ENCODE measurements at regions not wholly inside any gene's neighbourhood (a gene's known extent, or its start where the extent isn't known, plus 50 kb on each side); places are given as distances from the start of the nearest gene placed in this dataset.

GRCh38 chr13:50726164-50726563, 117.3 kb downstream of the DLEU7 start:
- no peak for DNase-seq (ENCODE audit: extremely low spot score)
- ChIA-PET POLR2A (no interaction called here), CTCF (interaction anchor here (1.3 kb wide), 1 partner anchor 11 kb away, joined by 7 read pairs; no protein-coding TSS in a partner anchor)
- TF ChIP-seq, protein P1, sequence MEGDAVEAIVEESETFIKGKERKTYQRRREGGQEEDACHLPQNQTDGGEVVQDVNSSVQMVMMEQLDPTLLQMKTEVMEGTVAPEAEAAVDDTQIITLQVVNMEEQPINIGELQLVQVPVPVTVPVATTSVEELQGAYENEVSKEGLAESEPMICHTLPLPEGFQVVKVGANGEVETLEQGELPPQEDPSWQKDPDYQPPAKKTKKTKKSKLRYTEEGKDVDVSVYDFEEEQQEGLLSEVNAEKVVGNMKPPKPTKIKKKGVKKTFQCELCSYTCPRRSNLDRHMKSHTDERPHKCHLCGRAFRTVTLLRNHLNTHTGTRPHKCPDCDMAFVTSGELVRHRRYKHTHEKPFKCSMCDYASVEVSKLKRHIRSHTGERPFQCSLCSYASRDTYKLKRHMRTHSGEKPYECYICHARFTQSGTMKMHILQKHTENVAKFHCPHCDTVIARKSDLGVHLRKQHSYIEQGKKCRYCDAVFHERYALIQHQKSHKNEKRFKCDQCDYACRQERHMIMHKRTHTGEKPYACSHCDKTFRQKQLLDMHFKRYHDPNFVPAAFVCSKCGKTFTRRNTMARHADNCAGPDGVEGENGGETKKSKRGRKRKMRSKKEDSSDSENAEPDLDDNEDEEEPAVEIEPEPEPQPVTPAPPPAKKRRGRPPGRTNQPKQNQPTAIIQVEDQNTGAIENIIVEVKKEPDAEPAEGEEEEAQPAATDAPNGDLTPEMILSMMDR (IDR thresholded peaks at IDR 0.05; ENCODE audit: control extremely low read depth, extremely low read depth, low read depth, missing control alignments), result no peak

- CTCF ChIA-PET, result interaction anchor here (2.5 kb wide), 1 partner anchor 72 kb away, joined by 6 read pairs; no protein-coding TSS in a partner anchor
- POLR2A ChIA-PET, result no interaction called here
- TF ChIP-seq, protein P1 (IDR thresholded peaks at IDR 0.05; ENCODE audit: control extremely low read depth, extremely low read depth, low read depth, missing control alignments), result no peak
- no peak for DNase-seq (ENCODE audit: extremely low spot score)
These were observed 114.3 kb downstream of the DLEU7 start for GRCh38 chr13:50729177-50729576.

- ChIA-PET CTCF (no interaction called here), POLR2A (no interaction called here)
- DNase-seq (ENCODE audit: extremely low spot score), result no peak
- TF ChIP-seq, protein P1 (IDR thresholded peaks at IDR 0.05; ENCODE audit: control extremely low read depth, extremely low read depth, low read depth, missing control alignments), result no peak
These were observed 112.8 kb downstream of the DLEU7 start for GRCh38 chr13:50730496-50731351.

- ChIA-PET POLR2A (no interaction called here), CTCF (no interaction called here)
- DNase-seq (ENCODE audit: extremely low spot score), result no peak
- TF ChIP-seq, protein P1 (IDR thresholded peaks at IDR 0.05; ENCODE audit: control extremely low read depth, extremely low read depth, low read depth, missing control alignments), result no peak
These were observed 112.1 kb downstream of the DLEU7 start for GRCh38 chr13:50731400-50731799.

GRCh38 chr13:50732712-50733111, 110.8 kb downstream of the DLEU7 start:
- no peak for DNase-seq (ENCODE audit: extremely low spot score)
- POLR2A ChIA-PET, result no interaction called here
- CTCF ChIA-PET, result no interaction called here
- TF ChIP-seq, protein P1 (IDR thresholded peaks at IDR 0.05; ENCODE audit: control extremely low read depth, extremely low read depth, low read depth, missing control alignments), result no peak

DNA sequence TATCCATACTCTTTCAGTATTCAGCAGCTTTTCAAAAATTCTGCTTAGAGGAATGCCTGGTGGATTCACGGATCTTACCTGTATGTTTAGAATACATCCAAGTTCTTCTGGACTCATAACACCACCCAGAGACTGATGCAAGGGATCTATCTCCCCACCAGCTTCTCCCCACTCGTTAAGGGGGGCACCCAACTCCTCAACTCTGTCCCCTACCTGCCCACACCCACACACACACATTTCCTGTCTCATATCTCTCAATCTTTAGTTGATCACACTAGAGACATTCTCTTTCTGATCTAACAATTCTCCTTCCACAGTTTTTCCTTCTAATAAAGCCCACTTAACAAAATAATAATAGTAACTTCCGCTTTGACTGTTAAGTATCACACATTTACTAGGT, 110.1 kb downstream of the DLEU7 start:
- TF ChIP-seq, protein P1 (IDR thresholded peaks at IDR 0.05; ENCODE audit: control extremely low read depth, extremely low read depth, low read depth, missing control alignments), result no peak

More for the DNA sequence above, 110.1 kb downstream of the DLEU7 start:
- CTCF ChIA-PET, result no interaction called here
- DNase-seq (ENCODE audit: extremely low spot score), result no peak
- POLR2A ChIA-PET, result no interaction called here
